Neural cell (in vitro differentiated cells): ENCODE measurements at regions not wholly inside any gene's neighbourhood (a gene's known extent, or its start where the extent isn't known, plus 50 kb on each side); places are given as distances from the start of the nearest gene placed in this dataset.

Experiments used
- H2AFZ ChIP-seq: fragments of 200-600, 300-800 bp; sonication (generic), shearing (Covaris generic); 2 replicates; pipeline ENCODE4 v1.6.0; 2014; ENCODE audit warnings: low read depth, mild to moderate bottlenecking, antibody characterized with exemption, low read length, moderate library complexity
- H3F3A ChIP-seq: fragments of 200-600 bp; shearing (Covaris generic); 2 replicates; pipeline ENCODE4 v1.6.1; 2016; ENCODE audit warnings: mild to moderate bottlenecking, moderate library complexity, mixed read lengths, antibody characterized with exemption, low read length; ENCODE audit not compliant: insufficient read depth, poor library complexity, severe bottlenecking
- H3K27ac ChIP-seq: fragments of 200-600, 300-800 bp; sonication (generic), shearing (Covaris generic); 2 replicates; pipeline ENCODE4 v1.5.1; 2014; ENCODE audit warnings: mild to moderate bottlenecking, low read length, moderate library complexity
- H3K27me3 ChIP-seq: fragments of 300-800, 200-600 bp; sonication (generic), shearing (Covaris generic); 2 replicates; pipeline ENCODE4 v1.6.0; 2014; ENCODE audit warnings: mild to moderate bottlenecking, low read depth, low read length, moderate library complexity; ENCODE audit not compliant: insufficient read depth
- H3K36me3 ChIP-seq: fragments of 300-800, 200-600 bp; sonication (generic), shearing (Covaris generic); 2 replicates; pipeline ENCODE4 v1.5.1; 2014; ENCODE audit warnings: mild to moderate bottlenecking, antibody characterized with exemption, low read length, moderate library complexity; ENCODE audit not compliant: insufficient read depth
- H3K4me2 ChIP-seq: fragments of 300-800, 200-600 bp; sonication (generic), shearing (Covaris generic); 2 replicates; pipeline ENCODE4 v1.6.0; 2014; ENCODE audit warnings: mild to moderate bottlenecking, low read length
- H3K4me3 ChIP-seq: fragments of 300-800, 200-600 bp; sonication (generic), shearing (Covaris generic); 2 replicates; pipeline ENCODE4 v1.5.1; 2014; ENCODE audit warnings: mild to moderate bottlenecking, low read length, moderate library complexity
- H3K79me2 ChIP-seq: fragments of 200-600 bp; shearing (Covaris generic); replicated peaks from 2 replicates; pipeline ENCODE4 v1.6.0; 2014; ENCODE audit warnings: mild to moderate bottlenecking, low read length, moderate library complexity; ENCODE audit not compliant: insufficient read depth
- H3K9ac ChIP-seq: fragments of 300-800, 200-600 bp; sonication (generic), shearing (Covaris generic); 2 replicates; pipeline ENCODE4 v1.6.1; 2016; ENCODE audit warnings: mild to moderate bottlenecking, low read length, mixed read lengths
- H3K9me2 ChIP-seq: fragments of 200-600 bp; shearing (Covaris generic); 2 replicates; pipeline ENCODE4 v1.6.1; 2016; ENCODE audit warnings: mild to moderate bottlenecking, low read length, mixed read lengths; ENCODE audit not compliant: insufficient read depth
- H3K9me3 ChIP-seq: fragments of 200-600, 300-800 bp; sonication (generic), shearing (Covaris generic); 2 replicates; pipeline ENCODE4 v1.6.1; 2016; ENCODE audit warnings: mild to moderate bottlenecking, mixed run types, low read length, moderate library complexity, mixed read lengths
- H4K20me1 ChIP-seq: fragments of 200-600 bp; shearing (Covaris generic); 2 replicates; pipeline ENCODE4 v1.6.1; 2016; ENCODE audit warnings: mild to moderate bottlenecking, mixed run types; ENCODE audit not compliant: insufficient read depth
- EP300 ChIP-seq: fragments of 450-650 bp; conservative IDR thresholded peaks from 2 replicates; pipeline ENCODE4 v1.6.1; 2014; ENCODE audit warnings: antibody characterized with exemption, mild to moderate bottlenecking, moderate library complexity; ENCODE audit not compliant: poor library complexity, severe bottlenecking
- EZH2 ChIP-seq: fragments of 200-600, 300-800 bp; shearing (Covaris generic), sonication (generic); IDR thresholded peaks from 2 replicates; pipeline ENCODE4 v1.6.1; 2014; ENCODE audit warnings: antibody characterized with exemption, low read length, borderline replicate concordance, mild to moderate bottlenecking; ENCODE audit not compliant: insufficient read depth, poor library complexity, severe bottlenecking
- MXI1 ChIP-seq: fragments of 450-650 bp; conservative IDR thresholded peaks from 2 replicates; pipeline ENCODE4 v1.6.1; 2014; ENCODE audit warnings: antibody characterized with exemption, mild to moderate bottlenecking; ENCODE audit not compliant: poor library complexity, severe bottlenecking
- POLR2AphosphoS5 ChIP-seq: IDR thresholded peaks from 2 replicates; pipeline ENCODE4 v1.6.1; 2012
- RAD21 ChIP-seq: fragments of 450-650 bp; conservative IDR thresholded peaks from 2 replicates; pipeline ENCODE4 v1.6.1; 2014; ENCODE audit warnings: antibody characterized with exemption, mild to moderate bottlenecking, moderate library complexity
- REST ChIP-seq: IDR thresholded peaks from 2 replicates; pipeline ENCODE4 v1.6.1; 2012; ENCODE audit warnings: borderline replicate concordance
- SMC3 ChIP-seq: fragments of 450-650 bp; conservative IDR thresholded peaks from 2 replicates; pipeline ENCODE4 v1.6.1; 2014; ENCODE audit warnings: antibody characterized with exemption, mild to moderate bottlenecking, moderate library complexity; ENCODE audit not compliant: poor library complexity
- TAF1 ChIP-seq: IDR thresholded peaks from 2 replicates; pipeline ENCODE4 v1.6.1; 2012; ENCODE audit warnings: low read depth
- TF ChIP-seq, protein P1 (sequence below): fragments of 450-650 bp; IDR thresholded peaks from 2 replicates; pipeline ENCODE4 v1.5.1; 2014; ENCODE audit warnings: antibody characterized with exemption, mild to moderate bottlenecking, moderate library complexity; ENCODE audit not compliant: poor library complexity, severe bottlenecking

- H3K27me3 ChIP-seq = no peaks in the 10 kb centered on the region
- no peaks in the 10 kb centered on the region for H3F3A ChIP-seq
- no peaks in the 10 kb centered on the region for H3K9me3 ChIP-seq
- H3K4me2 ChIP-seq = no peak overlapping the region
- no peak overlapping the region for H2AFZ ChIP-seq
- H3K27ac ChIP-seq = no peak overlapping the region
- H3K9ac ChIP-seq = no peak overlapping the region
- no peaks in the 10 kb centered on the region for H3K79me2 ChIP-seq
- no peaks in the 10 kb centered on the region for H4K20me1 ChIP-seq
- H3K36me3 ChIP-seq = no peaks in the 10 kb centered on the region
- no peak overlapping the region for H3K4me3 ChIP-seq
- no peak for TF ChIP-seq TAF1
- TF ChIP-seq POLR2AphosphoS5 = no peak
- no peak for TF ChIP-seq EZH2
- no peak for TF ChIP-seq EP300
- TF ChIP-seq REST = no peak
- no peak for TF ChIP-seq SMC3
- no peak for TF ChIP-seq MXI1
- TF ChIP-seq, protein P1, sequence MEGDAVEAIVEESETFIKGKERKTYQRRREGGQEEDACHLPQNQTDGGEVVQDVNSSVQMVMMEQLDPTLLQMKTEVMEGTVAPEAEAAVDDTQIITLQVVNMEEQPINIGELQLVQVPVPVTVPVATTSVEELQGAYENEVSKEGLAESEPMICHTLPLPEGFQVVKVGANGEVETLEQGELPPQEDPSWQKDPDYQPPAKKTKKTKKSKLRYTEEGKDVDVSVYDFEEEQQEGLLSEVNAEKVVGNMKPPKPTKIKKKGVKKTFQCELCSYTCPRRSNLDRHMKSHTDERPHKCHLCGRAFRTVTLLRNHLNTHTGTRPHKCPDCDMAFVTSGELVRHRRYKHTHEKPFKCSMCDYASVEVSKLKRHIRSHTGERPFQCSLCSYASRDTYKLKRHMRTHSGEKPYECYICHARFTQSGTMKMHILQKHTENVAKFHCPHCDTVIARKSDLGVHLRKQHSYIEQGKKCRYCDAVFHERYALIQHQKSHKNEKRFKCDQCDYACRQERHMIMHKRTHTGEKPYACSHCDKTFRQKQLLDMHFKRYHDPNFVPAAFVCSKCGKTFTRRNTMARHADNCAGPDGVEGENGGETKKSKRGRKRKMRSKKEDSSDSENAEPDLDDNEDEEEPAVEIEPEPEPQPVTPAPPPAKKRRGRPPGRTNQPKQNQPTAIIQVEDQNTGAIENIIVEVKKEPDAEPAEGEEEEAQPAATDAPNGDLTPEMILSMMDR = no peak
- no peak for TF ChIP-seq RAD21
- no peaks in the 10 kb centered on the region for H3K9me2 ChIP-seq
Observed at GRCh38 chr4:115233600-115233999, 120.2 kb upstream of the NDST4 start.

GRCh38 chr4:115229873-115230272, 116.5 kb upstream of the NDST4 start:
- Histone ChIP-seq H4K20me1 (no peaks in the 10 kb centered on the region), H3K9me2 (peaks cover 3% of the 10 kb centered on the region), H3K27ac (no peak overlapping the region), H3K4me2 (no peak overlapping the region), H3K79me2 (no peaks in the 10 kb centered on the region), H3K9me3 (no peaks in the 10 kb centered on the region), H3K27me3 (no peaks in the 10 kb centered on the region), H3K36me3 (no peaks in the 10 kb centered on the region), H3K9ac (no peak overlapping the region), H2AFZ (no peak overlapping the region), H3K4me3 (no peak overlapping the region), H3F3A (no peaks in the 10 kb centered on the region)
- TF ChIP-seq, protein P1 = no peak
- TF ChIP-seq RAD21 = no peak
- TF ChIP-seq REST = no peak
- no peak for TF ChIP-seq MXI1
- TF ChIP-seq POLR2AphosphoS5 = no peak
- TF ChIP-seq EZH2 = no peak
- TF ChIP-seq SMC3 = no peak
- TF ChIP-seq EP300 = no peak
- no peak for TF ChIP-seq TAF1
